ENCODE measurements at regions not wholly inside any gene's neighbourhood (a gene's known extent, or its start where the extent isn't known, plus 50 kb on each side); places are given as distances from the start of the nearest gene placed in this dataset.

- TF ChIP-seq GABPA (IDR thresholded peaks at IDR 0.05 in 1 of 2, conservative IDR thresholded peaks at IDR 0.05 in 1 of 2) = no peak
- no peak for TF ChIP-seq RAD21 (IDR thresholded peaks at IDR 0.05)
- TF ChIP-seq TAF1 (conservative IDR thresholded peaks at IDR 0.05) = no peak
- TF ChIP-seq CTCF (IDR thresholded peaks at IDR 0.05; ENCODE audit: low read depth, low read length, missing input control) = no peak
- TF ChIP-seq MAX (IDR thresholded peaks at IDR 0.05) = no peak
- no peak for TF ChIP-seq JUND (IDR thresholded peaks at IDR 0.05)
- no peak for TF ChIP-seq REST (IDR thresholded peaks at IDR 0.05)
- TF ChIP-seq EGR1 (IDR thresholded peaks at IDR 0.05; ENCODE audit: low read depth in 2 of 2) = no peak
- no peak for TF ChIP-seq YY1 (IDR thresholded peaks at IDR 0.05)
Measured at GRCh38 chr10:109664554-109664953, 258.8 kb downstream of the XPNPEP1 start.

Measured in liver (tissue), 3 donors.